HG02610 (cell line): ENCODE measurements at regions not wholly inside any gene's neighbourhood (a gene's known extent, or its start where the extent isn't known, plus 50 kb on each side); places are given as distances from the start of the nearest gene placed in this dataset.
A peak's percentile ranks its signal among the peaks of the same experiment; 100 is the strongest.

Experiments used
- ATAC-seq: cut with Tn5 transposase; IDR thresholded peaks from one replicate; pipeline ENCODE4 v1.9.1; 2021; ENCODE audit warnings: mild to moderate bottlenecking, moderate library complexity; ENCODE audit not compliant: unreplicated experiment

DNA sequence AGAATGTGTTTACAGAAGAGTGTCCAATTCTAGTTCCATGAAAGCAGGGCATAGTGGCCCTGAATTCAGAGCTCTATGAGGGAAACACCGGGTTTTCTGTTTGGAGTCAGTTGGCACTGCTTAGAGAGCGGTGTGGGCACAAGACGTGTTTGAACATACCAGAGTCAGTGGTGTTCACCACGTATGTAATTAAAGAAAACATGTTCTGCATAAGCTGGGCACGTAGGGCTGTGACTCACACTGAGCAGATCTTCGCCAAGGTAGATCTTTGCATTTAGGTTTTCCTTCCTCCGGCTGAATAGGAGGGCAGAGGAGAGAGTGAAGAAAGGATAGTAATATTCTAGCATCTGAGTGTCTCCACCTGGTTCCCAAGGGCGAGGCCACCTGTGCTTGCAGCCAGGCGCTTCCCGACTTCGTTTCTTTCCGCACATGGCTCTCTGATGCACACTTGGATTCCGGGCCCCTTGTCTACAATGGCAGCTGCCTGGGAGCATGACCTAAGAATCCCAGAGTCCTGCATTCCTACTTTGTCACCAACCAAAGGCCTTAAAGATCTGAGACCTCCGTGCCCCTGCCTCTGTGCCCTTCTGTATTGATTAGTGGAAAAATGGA lies 136.2 kb downstream of the ERMARD start:
- no peak for ATAC-seq

DNA sequence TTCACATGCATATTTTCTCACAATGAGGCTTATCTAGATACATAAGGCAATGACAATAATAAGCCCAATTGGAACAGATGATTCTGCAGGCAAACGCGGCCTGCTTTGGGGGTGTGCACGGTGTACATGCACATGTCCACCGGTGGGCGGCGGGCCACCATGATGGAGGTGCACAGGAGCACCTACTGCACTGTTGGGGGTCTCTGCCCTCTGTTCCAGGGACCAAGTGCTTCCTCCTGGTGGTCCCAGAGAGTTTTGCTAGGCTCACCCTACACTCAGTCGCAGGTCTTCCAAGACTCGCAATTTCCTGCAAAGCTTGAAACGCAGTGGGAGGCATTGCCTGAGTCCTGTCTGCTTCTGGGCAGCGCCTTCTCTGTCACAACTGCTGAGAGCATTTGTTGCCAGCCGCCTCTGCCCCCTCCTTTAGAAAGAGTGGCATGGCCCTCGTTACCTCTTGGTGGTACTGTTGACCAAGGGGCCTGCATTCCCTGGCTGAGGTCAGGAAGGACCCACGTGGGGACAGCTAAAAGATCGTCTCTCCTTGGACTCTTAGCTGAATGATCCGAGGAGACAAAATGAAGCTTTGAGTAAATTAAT lies 135.3 kb downstream of the ERMARD start:
- ATAC-seq = no peak

DNA sequence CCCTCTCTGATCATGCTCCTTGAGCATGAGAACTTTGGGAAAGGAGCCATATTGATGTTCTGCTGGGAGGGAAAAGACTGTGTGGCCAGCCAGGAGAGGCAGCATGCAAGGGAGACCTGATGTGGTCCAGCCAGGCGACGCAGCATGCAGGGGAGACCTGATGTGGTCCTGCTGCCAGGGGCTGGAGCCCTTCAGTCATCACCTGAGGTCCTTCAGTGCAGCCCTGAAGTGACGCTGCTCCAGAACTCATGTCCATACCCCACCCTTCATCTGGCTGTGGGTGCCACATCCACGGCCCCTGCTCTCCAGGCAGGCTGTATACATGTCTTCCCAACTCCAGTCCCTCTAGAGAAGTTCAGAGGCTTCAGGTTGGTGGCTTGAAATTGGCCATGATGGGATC lies 134.4 kb downstream of the ERMARD start:
- ATAC-seq = no peak

DNA sequence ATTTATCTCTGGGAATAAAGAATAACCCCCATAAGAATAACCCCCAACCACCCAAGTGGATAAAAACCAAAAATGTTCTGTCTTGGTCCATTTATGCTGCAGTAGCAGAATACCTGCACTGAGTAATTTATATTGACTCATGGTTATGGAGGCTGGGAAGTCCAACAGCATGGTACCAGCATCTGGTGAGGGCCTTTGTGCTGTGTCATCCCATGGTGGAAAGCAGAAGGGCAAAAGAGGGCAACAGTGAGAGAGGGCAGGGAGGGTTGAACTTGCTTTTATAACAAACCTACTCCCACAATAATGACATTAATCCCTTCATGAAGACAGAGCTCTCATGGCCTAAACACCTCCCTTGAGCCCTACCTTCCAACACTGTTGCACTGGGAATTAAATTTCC lies 133.7 kb downstream of the ERMARD start:
- ATAC-seq = no peak

DNA sequence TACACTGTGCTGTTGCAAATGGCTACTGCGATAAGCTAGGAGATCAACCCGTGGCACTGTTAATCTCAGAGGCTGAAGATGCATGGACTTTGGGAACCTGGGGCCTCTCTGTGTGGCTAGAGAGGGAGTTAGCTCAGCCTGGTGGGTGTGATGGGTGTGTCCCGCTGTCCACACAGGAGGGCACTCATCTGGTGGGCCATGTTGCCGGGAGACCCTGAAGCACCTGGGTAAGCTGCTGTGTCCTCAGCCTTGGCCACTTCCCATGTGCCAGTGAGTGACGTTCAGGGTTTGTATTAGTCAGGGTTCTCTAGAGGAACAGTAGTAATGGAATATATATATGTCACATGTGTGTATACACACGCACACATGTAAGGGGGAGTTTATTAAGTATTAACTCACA lies 132.7 kb downstream of the ERMARD start:
- ATAC-seq = no peak

DNA sequence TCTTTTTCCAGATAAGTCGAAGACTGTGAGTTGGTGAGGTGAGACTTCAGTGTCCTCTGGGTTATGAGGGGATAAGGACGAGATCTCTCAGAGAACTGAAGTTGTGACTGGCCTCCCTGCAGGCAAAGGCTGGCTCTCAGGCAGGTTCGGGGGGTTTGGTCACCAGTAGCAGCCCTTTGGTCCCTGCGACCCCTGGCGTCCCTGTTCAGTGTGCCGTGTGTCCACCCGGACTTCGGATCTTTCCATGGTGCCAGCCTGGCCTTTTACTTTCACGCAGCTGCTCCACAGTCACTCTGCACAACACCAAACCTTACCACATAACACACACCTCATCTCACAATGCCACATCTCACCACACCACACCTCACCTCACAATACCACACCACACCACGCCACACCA lies 131.9 kb downstream of the ERMARD start:
- ATAC-seq = no peak

DNA sequence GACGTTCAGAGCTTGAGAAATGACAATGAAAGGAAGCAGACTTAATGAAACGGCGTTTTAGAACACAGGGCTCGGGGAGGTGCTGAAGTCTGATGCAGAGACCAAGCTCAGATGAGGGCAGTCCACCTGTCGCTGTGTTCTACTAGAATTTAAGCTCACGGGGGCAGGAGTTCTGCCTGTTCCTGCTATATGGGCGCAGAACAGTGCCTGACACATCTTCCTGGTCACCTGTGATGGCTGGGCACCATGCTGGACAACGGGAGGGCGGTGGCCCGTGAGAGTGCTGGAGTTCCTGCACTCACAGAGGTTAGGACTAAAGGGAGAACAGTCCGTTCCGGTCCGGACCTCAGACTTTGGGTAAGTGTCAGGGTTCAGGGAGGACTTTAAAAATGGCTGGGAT lies 130.6 kb downstream of the ERMARD start:
- ATAC-seq = no peak

DNA sequence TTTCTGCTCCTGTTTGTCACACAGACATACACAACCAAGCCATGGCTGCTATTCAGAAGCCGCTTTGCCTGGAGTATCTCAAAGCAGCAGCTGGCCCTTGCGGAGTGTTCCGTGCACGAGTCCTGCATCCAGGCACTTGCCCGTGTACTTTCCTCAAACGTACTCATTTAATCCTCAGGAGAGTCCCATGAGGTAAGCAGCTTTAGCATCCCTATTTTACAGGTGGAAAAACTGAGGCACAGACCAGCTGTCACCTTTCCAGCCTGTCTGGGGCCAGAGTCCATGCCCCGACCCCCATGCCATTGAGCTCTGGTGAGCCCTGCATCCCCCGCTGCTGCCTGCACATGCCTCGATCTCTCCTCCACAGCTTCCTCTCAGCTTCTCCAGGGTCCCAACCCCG lies 130.0 kb downstream of the ERMARD start:
- ATAC-seq = no peak

DNA sequence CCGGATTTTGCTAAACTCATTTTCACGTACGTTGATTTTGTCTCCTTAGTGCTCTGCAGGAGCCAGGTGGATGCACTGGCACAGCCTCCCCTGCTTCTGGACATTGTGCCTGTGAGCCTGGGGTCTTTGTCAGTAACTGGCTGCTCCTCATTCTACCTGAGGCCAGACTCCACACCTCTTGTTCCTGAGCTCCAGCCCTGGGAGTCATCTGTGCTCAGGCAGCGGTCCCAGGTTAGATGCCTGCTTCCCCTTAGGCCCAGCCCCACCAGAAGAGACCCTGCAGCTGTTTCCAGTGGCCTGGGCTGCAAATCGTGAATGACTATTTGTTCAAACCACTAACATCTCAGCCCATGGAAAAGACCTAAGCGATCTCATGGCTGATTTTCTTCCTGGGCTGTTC lies 129.1 kb downstream of the ERMARD start:
- ATAC-seq = no peak

DNA sequence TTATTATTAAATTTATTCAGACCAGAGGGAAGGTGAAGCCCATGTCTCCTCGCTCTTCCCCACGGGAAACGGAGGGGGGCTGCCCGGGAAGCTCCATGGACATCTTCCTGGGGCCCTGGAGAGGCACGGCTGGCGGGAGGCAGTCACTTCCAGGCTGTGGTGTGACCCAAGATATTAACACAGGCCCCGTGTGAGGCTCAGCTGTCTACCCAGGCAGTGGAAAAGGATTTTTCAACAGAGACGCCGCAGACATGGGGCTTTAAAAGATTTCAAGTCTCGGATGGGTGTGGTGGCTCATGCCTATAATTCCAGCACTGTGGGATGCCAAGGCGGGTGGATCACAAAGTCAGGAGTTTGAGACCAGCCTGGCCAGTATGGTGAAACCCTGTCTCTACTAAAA lies 117.9 kb downstream of the ERMARD start:
- ATAC-seq = no peak

DNA sequence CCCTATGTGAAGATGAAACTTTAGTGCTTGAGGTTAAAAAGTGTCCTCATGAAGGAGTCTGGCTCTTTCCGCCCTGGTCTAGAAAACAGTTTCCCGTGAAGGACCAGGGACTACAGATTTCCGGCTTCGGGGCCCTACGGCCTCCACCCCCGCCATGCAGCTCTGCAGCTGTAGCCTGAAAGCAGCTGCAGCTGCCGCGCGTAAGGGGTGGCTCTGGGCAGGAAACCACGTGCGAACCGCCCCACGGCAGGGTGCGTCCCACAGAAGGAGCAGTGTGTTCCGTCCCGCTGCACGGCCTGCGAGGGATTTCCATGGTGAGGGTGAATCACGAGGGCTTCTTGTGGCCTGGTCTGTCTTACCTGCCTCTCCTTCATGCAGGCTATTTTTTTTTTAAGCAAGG lies 117.0 kb downstream of the ERMARD start:
- ATAC-seq = peak; percentile 63

DNA sequence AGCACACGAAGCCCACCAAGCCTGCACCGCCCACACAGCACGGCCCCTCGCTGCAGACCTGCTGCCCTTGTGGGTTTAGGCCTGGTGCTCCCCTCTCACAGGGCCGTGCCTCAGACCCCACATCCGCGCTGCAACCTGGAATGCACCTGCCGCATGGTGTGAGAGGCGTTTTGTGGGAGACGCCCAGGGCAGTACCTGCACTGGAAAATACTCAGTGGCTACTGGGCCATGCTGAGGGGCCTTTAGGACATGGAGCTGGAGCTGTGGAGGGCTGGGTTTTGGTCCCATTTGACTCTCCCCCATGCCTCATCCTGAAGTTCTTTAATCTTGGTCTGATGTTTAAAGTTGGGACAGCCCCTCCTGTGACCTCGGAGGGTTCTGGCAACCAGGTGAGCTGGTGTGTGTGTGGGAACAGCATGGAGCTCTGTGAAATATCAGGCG lies 116.3 kb downstream of the ERMARD start:
- ATAC-seq = no peak

DNA sequence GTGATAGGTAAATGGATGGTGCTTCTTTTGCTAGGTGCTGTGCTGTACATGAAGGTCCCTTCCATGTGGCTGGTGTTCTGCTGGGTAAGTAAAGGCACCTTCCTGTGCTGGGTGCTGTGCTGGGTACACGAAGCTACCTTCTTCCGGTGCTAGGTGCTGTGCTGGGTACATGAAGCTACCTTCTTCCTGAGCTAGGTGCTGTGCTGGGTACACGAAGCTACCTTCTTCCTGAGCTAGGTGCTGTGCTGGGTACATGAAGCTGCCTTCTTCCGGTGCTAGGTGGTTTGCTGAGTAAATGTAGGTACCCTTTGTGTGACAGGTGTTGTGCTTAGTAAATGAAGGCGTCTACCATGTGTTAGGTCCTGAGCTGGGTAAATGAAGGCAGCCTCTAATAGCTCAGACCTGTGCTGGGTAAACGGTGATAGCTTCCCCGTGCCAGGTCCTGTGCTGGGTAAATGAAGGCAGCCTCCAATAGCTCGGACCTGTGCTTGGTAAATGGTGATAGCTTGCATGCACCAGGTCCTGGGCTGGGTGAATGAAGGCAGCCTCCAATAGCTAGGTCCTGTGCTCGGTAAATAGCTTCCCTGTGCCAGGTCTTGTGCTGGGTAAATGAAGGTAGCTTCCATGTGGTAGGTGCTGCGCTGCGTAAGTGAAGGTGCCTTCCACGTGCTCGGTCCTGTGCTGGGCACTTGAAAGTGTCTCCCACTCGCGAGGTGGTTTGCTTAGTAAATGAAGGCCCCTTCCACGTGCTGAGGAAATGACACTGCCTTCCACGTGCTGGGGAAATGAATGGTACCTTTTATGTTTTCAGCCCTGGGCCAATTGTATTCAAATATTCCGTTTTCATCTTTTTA lies 115.5 kb downstream of the ERMARD start:
- ATAC-seq = no peak

DNA sequence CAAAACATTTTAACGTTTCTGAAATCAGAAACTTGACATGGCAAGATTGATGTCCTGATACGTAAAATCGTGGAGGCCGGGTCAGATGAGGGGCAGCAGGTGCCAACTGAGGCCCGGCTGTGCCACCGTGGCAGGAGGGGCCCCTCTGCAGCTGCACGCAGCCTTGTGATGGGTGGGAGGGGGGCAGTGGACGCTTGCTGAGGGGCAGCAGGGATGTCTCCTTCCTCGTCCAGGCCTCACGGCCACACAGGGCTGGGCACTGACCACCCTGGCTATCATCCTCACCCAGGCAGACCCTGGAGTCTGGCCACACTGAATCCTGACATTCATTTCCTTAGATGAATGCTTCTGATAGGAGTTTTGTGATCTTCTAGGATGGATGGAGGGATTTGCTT lies 114.7 kb downstream of the ERMARD start:
- ATAC-seq = no peak

DNA sequence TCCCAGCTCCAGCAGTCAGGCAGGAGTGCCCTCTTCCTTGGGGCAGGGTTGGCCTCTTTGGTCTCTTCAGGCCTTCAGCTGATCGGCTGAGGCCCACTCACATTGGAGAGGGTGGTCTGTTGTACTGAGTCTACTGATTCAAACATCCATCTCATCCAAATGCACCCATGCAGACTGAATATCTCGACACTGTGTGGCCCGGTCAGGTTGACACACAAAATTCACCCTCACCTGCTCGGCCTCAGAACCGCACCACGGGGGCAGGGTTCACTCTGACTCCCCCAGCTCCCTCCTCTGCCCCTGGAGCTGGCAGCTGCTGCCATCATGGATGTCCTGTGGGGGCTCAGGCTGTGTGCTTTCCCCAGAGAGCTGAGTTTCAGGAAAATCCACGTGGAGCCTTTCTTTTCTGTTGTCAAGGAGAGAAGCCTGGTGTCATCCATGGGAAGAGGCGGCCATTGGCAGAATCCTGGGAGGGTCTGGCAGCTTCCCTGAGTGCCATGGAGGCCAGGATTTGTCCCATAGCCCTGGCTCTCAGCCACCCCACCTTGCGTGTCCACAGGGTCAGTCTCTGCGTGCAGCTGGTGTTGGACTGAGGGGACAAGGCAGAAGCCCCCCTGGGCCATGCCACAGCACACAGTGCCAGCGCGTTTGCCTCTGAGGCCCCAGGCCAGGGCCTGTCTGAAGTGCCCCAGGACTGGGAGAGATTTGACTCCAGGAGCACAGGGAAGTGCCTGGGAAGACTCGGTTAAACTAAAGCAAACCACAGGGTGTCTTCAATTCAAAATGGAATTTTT lies 114.1 kb downstream of the ERMARD start:
- no peak for ATAC-seq

DNA sequence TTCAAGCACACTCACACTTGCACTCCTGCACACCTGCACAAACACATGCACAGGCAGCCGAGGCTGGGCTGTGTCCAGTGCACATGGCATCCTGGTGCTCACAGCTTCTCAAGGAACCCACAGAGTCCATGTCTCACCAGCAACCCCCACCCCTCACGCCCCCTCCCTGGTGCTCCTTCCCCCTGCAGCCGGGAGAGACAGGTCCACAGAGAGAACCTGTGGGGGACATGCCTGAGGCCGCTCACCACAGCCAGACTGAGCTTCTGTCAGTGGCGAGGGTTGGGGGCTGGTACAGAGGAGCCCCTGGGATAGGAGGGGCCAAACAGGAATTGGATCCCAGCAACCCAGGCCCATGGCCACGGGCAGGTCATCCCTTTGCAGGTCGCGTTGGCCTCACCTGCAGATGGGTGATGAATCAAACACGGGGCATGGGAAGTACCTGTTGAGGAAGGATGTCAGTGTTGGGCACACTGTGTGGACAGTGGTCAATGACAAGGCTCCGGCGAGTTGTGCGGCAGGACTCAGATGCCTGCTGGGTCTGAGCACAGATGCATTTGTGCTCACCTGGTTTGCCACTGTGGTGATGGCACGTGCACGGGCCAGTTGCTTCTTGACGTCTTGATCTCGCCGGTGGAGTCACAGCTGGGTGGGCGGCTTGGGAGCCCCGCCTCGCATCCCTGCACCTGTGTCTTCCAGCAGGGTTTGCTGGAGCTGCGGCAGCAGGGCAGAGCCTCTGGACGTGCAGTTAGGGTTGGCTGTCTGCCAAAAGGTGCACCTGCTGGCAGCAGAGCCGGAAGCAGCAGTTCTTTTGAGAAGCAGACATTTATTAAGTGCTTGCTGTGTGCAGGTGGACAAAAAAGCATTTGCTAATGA lies 113.0 kb downstream of the ERMARD start:
- no peak for ATAC-seq

DNA sequence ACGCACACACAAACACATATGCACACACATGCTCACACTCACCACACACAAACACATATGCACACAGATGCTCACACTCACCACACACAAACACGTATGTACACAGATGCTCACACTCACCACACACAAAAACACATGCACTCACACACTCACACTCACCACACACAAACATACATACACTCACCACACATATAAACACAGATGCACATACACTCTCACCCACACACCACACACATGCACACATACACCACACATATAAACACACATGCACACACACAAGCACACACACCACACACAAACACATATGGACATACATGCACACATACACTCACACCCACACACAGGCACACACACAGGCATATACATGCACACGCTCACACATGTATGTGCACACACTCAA lies 112.3 kb downstream of the ERMARD start:
- no peak for ATAC-seq

DNA sequence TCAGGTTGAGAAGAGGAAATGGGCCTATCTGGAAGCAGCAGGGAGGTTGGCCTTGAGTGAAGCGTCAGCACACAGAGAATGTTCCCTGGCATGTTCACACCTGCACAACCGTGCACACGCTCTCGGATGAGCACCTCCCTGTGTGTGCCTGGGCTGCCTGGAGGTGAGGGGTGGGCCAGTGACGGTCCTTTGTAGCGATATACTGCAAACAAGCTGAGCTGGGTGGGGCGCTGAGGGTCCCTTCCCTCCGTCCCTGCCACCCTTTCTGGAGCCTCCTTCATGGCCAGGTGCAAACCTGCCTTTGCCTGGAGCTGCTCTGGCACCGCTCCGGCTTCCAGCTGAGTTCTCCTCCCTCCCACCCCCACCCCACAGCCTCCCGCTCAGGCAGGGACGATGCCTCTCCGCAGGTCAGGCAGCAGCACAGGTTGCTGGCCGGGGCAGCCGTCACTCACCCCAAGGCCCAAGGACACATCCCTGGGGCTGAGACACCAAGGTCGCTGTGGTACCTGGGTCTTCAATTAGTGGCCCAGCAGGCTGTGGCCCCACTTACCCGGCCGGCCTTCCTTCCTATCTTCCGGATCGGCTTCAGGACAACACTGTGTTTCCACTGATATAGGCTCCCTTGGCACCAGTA lies 111.6 kb downstream of the ERMARD start:
- ATAC-seq = no peak

DNA sequence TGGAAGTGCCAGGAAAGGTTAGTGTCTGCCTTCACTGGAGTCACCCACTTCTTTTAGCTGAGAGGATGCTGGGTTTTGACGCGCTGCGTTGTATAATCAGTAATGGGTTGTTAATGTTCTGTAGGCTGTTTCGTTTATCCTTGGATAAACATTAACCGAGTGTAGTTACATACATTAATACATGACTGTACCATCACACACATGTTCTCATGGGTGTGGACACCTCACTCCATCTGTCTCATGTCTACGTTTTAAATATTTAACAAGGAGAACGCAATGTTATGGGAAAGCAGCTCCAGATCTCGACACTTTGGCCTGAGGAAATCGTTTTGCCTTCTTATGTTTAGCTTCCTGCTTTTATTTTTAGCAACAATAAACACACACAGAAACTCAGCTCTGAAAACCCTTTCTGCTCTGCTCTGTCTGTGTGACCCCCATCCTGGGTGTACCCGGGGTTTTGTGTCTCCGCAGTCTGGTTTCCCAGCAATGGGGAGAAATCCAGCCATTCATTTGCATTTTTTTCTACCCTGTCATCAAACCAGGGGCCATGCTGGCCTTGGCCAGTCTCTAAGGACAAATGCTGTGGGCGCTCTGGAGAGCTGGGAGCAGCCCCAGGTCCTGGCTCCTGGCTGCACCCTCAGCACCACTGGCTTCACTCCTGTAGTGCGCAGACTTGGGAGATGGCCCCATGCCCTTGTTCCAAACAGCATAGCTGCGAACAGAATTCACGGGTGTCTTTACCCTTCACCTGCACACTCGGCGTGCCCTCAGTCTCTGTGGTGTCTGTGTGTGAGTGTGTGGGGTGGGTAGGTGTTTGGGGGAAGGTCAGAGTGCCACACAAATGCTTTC lies 110.8 kb downstream of the ERMARD start:
- no peak for ATAC-seq
